Keratinocyte (primary cell): ENCODE measurements at regions not wholly inside any gene's neighbourhood (a gene's known extent, or its start where the extent isn't known, plus 50 kb on each side); places are given as distances from the start of the nearest gene placed in this dataset.
"Not testable (repeated sequence)": the region's sequence is repeated elsewhere in the genome, so short reads cannot be mapped to it uniquely, and the experiment has no call there.

ENCODE experiments used
- DNase-seq: peaks from one replicate; pipeline ENCODE4 v3.0.0-alpha.2; 2011; ENCODE audit warnings: low read depth, missing footprints, low spot score
- FAIRE-seq: peaks from 2 replicates; lab custom pipeline; 2011; peaks lifted over from hg19 to GRCh38; lab: Jason Lieb, UNC
- H2AFZ ChIP-seq: 2 replicates; pipeline ENCODE4 v1.6.0; 2012; ENCODE audit warnings: low read length, control low read depth, inconsistent platforms; ENCODE audit not compliant: control insufficient read depth
- H3K27ac ChIP-seq: 2 replicates; pipeline ENCODE4 v1.5.1; 2011; ENCODE audit warnings: low read length; ENCODE audit not compliant: control insufficient read depth, insufficient read depth
- H3K27me3 ChIP-seq: 3 replicates; pipeline ENCODE4 v1.6.0; 2011; ENCODE audit warnings: low read length; ENCODE audit not compliant: control insufficient read depth, insufficient read depth; ENCODE audit errors: extremely low read depth
- H3K36me3 ChIP-seq, 2 experiments: 2 replicates in 1 of 2; 3 replicates in 1 of 2; pipeline ENCODE4 v1.5.1; 2011; ENCODE audit warnings: low read length in 2 of 2, mild to moderate bottlenecking in 1 of 2; ENCODE audit not compliant: control insufficient read depth in 2 of 2, insufficient read depth in 2 of 2; ENCODE audit errors: extremely low read depth in 1 of 2
- H3K4me1 ChIP-seq: 3 replicates; pipeline ENCODE4 v1.5.1; 2011; ENCODE audit warnings: low read length; ENCODE audit not compliant: control insufficient read depth, insufficient read depth; ENCODE audit errors: extremely low read depth
- H3K4me2 ChIP-seq: 3 replicates; pipeline ENCODE4 v1.6.0; 2011; ENCODE audit warnings: low read depth, low read length; ENCODE audit not compliant: control insufficient read depth, insufficient read depth; ENCODE audit errors: extremely low read depth
- H3K4me3 ChIP-seq, 3 experiments: fragments of 200-600 bp in 1 of 3; sonication (generic) in 1 of 3; 2 replicates in 2 of 3; 3 replicates in 1 of 3; pipeline ENCODE4 v1.5.1; 2011 to 2016; ENCODE audit warnings: low read length in 3 of 3, mild to moderate bottlenecking in 3 of 3, control low read depth in 2 of 3, inconsistent platforms in 1 of 3, low read depth in 1 of 3, mixed read lengths in 1 of 3, mixed run types in 1 of 3, moderate library complexity in 1 of 3; ENCODE audit not compliant: control insufficient read depth in 2 of 3, insufficient read depth in 2 of 3; ENCODE audit errors: extremely low read depth in 1 of 3
- H3K79me2 ChIP-seq: 2 replicates; pipeline ENCODE4 v1.6.0; 2012; ENCODE audit warnings: low read length; ENCODE audit not compliant: control insufficient read depth, insufficient read depth
- H3K9ac ChIP-seq: 3 replicates; pipeline ENCODE4 v1.6.0; 2011; ENCODE audit warnings: low read length; ENCODE audit not compliant: control insufficient read depth, insufficient read depth; ENCODE audit errors: extremely low read depth
- H3K9me1 ChIP-seq: 3 replicates; pipeline ENCODE4 v1.6.0; 2011; ENCODE audit warnings: low read length; ENCODE audit not compliant: control insufficient read depth, insufficient read depth; ENCODE audit errors: extremely low read depth
- H3K9me3 ChIP-seq: 2 replicates; pipeline ENCODE4 v1.5.1; 2012; ENCODE audit warnings: low read depth, low read length; ENCODE audit not compliant: control insufficient read depth
- H4K20me1 ChIP-seq: 3 replicates; pipeline ENCODE4 v1.6.0; 2011; ENCODE audit warnings: low read length; ENCODE audit not compliant: control insufficient read depth, insufficient read depth; ENCODE audit errors: extremely low read depth
- CTCF ChIP-seq, 3 experiments: IDR thresholded peaks in 1 of 3; conservative IDR thresholded peaks in 1 of 3; optimal IDR thresholded peaks in 1 of 3; 2 replicates in 2 of 3; 3 replicates in 1 of 3; pipeline versions ENCODE3 to v1.5.1; 2011; ENCODE audit warnings: low read length in 3 of 3, mild to moderate bottlenecking in 3 of 3, moderate library complexity in 2 of 3, control low read depth in 1 of 3, inconsistent platforms in 1 of 3; ENCODE audit not compliant: insufficient read depth in 2 of 3; ENCODE audit errors: extremely low read depth in 1 of 3
- dilution Hi-C: fragments of 300-500 bp; cut with MboI; formaldehyde crosslinking; loops from one replicate; pipeline ENCODE4 v1.7.0; 2020; ENCODE audit warnings: low sequenced_read_pairs; ENCODE audit not compliant: extremely low pct_ligation_motif_present

- H3K9me1 ChIP-seq, H3K9me3 ChIP-seq, DNase-seq, H3K4me3 ChIP-seq, H4K20me1 ChIP-seq, H3K27me3 ChIP-seq, H3K4me1 ChIP-seq, H3K9ac ChIP-seq, dilution Hi-C loops, H2AFZ ChIP-seq, H3K4me2 ChIP-seq, H3K36me3 ChIP-seq: not testable (repeated sequence)
- peak; percentile 75 for FAIRE-seq
- Histone ChIP-seq H3K27ac (peak overlapping the region; percentile 14), H3K79me2 (peaks cover 65% of the 10 kb centered on the region)
- TF ChIP-seq CTCF (optimal IDR thresholded peaks at IDR 0.05 in 1 of 3, IDR thresholded peaks at IDR 0.05 in 1 of 3, conservative IDR thresholded peaks at IDR 0.05 in 1 of 3; ENCODE audit: extremely low read depth in 1 of 3, insufficient read depth in 2 of 3, low read length in 3 of 3): peak in 1 of 3 experiments; percentile 11
Observed at GRCh38 chr2:111482987-111483679, 362.4 kb downstream of the BCL2L11 start.

DNA sequence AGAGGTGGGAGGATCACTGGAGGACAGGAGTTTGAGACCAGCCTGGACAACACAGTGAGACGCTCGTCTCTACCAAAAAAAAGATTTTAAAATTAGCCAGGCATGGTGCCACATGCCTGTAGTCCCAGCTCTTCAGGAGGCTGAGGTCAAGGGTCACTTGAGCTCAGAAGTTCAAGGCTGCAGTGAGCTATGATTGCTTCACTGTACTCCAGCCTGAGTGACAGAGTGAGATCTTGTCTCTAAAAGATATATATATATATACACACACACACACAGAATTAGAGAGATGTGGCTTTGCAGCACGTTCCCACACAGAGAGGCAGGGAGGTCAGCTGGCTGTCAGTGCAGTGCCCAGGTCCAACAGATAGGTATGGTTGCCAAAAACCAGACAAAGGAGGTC is 363.4 kb downstream of the BCL2L11 start:
- H3K9me3 ChIP-seq, H4K20me1 ChIP-seq, H3K27ac ChIP-seq, H2AFZ ChIP-seq, H3K9me1 ChIP-seq, H3K36me3 ChIP-seq, FAIRE-seq, H3K4me2 ChIP-seq, dilution Hi-C loops, H3K9ac ChIP-seq, DNase-seq, H3K4me3 ChIP-seq, H3K4me1 ChIP-seq, H3K27me3 ChIP-seq: not testable (repeated sequence)
- peaks cover 62% of the 10 kb centered on the region for H3K79me2 ChIP-seq

DNA sequence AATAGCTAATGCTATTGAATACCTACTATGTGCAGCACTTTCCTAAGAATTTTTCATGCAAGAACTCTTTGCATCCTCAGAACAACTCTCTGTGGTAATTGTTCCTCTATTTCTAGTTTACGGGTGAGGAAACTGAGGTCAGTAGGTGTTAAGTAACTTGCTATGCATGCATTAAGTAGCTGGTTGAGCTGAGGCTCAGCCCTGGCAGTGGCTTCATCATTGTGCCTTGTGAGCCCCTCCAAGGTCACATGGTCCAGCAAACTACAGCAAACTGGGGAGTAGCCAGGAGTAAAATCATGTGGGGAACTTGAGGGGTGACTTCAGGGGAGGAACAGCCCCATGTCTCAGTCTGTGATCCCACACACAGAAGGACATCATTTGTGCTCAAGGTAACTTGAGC is 365.2 kb downstream of the BCL2L11 start:
- H3K4me1 ChIP-seq, H3K9ac ChIP-seq, H2AFZ ChIP-seq, H3K27me3 ChIP-seq, H3K4me3 ChIP-seq, H3K4me2 ChIP-seq, DNase-seq, H3K27ac ChIP-seq, H3K36me3 ChIP-seq, dilution Hi-C loops, FAIRE-seq, H3K9me1 ChIP-seq, H3K9me3 ChIP-seq, H4K20me1 ChIP-seq: not testable (repeated sequence)
- peaks cover 55% of the 10 kb centered on the region for H3K79me2 ChIP-seq

DNA sequence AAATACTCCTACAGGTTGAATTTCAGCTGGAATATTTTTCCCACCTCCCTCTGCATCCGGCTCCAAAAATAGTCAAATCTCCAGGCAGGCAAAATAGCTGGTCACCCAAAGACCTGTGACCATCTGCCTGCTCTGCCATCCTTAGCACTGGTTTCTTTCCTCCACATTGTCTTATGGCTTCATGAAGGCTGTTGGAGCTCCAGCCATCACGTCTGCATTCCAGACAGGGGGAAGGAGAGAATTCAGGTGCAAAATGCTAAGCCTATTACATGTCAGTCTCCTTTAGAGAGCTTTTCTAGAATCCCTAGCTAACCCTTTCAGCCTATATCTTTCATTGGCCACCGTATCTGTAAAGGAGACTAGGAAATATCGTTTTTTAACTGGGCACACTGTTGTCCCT is 367.7 kb downstream of the BCL2L11 start:
- H3K9me3 ChIP-seq, H3K4me1 ChIP-seq, H3K9ac ChIP-seq, H3K9me1 ChIP-seq, H3K4me2 ChIP-seq, H4K20me1 ChIP-seq, H3K4me3 ChIP-seq, DNase-seq, FAIRE-seq, H3K27me3 ChIP-seq, H3K27ac ChIP-seq, H2AFZ ChIP-seq, H3K36me3 ChIP-seq, dilution Hi-C loops: not testable (repeated sequence)
- H3K79me2 ChIP-seq: peaks cover 48% of the 10 kb centered on the region
